HG02884 (cell line): ENCODE measurements at regions not wholly inside any gene's neighbourhood (a gene's known extent, or its start where the extent isn't known, plus 50 kb on each side); places are given as distances from the start of the nearest gene placed in this dataset.

Experiments
- ATAC-seq: cut with Tn5 transposase; IDR thresholded peaks from one replicate; pipeline ENCODE4 v1.9.1; 2021; ENCODE audit warnings: mild to moderate bottlenecking, moderate library complexity; ENCODE audit not compliant: unreplicated experiment

- no peak for ATAC-seq
Measured at GRCh38 chr14:39946807-39947206, 514.6 kb upstream of the FBXO33 start.

GRCh38 chr14:39939023-39939422 lies 506.8 kb upstream of the FBXO33 start:
- no peak for ATAC-seq

GRCh38 chr14:39912192-39913100 lies 480.2 kb upstream of the FBXO33 start:
- peak; percentile 76 for ATAC-seq

- ATAC-seq = no peak
Measured at GRCh38 chr14:39897657-39898056, 465.4 kb upstream of the FBXO33 start.

GRCh38 chr14:39890026-39890425 lies 457.8 kb upstream of the FBXO33 start:
- ATAC-seq = no peak

GRCh38 chr14:39884091-39884490 lies 451.9 kb upstream of the FBXO33 start:
- ATAC-seq = no peak

GRCh38 chr14:39880965-39881364 lies 448.7 kb upstream of the FBXO33 start:
- ATAC-seq = no peak

GRCh38 chr14:39880106-39880695 lies 448.0 kb upstream of the FBXO33 start:
- no peak for ATAC-seq

- ATAC-seq = no peak
Measured at GRCh38 chr14:39877577-39878190, 445.5 kb upstream of the FBXO33 start.

GRCh38 chr14:39876916-39877315 lies 444.7 kb upstream of the FBXO33 start:
- ATAC-seq = no peak

- no peak for ATAC-seq
Measured at GRCh38 chr14:39875028-39875427, 442.8 kb upstream of the FBXO33 start.

- ATAC-seq = no peak
Measured at GRCh38 chr14:39873791-39874190, 441.6 kb upstream of the FBXO33 start.

GRCh38 chr14:39868949-39869348 lies 436.7 kb upstream of the FBXO33 start:
- no peak for ATAC-seq

GRCh38 chr14:39868251-39868650 lies 436.0 kb upstream of the FBXO33 start:
- ATAC-seq = no peak

GRCh38 chr14:39863441-39863840 lies 431.2 kb upstream of the FBXO33 start:
- no peak for ATAC-seq

GRCh38 chr14:39861696-39862095 lies 429.5 kb upstream of the FBXO33 start:
- ATAC-seq = no peak

- ATAC-seq = no peak
Measured at GRCh38 chr14:39861229-39861600, 429.0 kb upstream of the FBXO33 start.

- ATAC-seq = no peak
Measured at GRCh38 chr14:39860596-39861228, 428.5 kb upstream of the FBXO33 start.

GRCh38 chr14:39859314-39859713 lies 427.1 kb upstream of the FBXO33 start:
- ATAC-seq = no peak

- no peak for ATAC-seq
Measured at GRCh38 chr14:39857376-39858055, 425.3 kb upstream of the FBXO33 start.

GRCh38 chr14:39853441-39853840 lies 421.2 kb upstream of the FBXO33 start:
- no peak for ATAC-seq
